IMR-90 (cell line): ENCODE measurements at regions not wholly inside any gene's neighbourhood (a gene's known extent, or its start where the extent isn't known, plus 50 kb on each side); places are given as distances from the start of the nearest gene placed in this dataset.

Experiments
- ATAC-seq: fragments of 200-7000 bp; cut with Tn5 transposase; 2 replicates; pipeline ENCODE4 v1.9.1; 2020; ENCODE audit warnings: low read depth, mild to moderate bottlenecking, moderate library complexity
- BruUV-seq: library from RNA; stranded (reverse); fragments of 400-500 nt; replicated peaks from 2 replicates; lab custom pipeline; 2021; lab: Mats Ljungman, UMichigan
- CTCF ChIA-PET: fragments of 300-600 bp; formaldehyde crosslinking; extraction: SDS; loops from one replicate; lab custom pipeline; 2021; ENCODE audit warnings: antibody characterized with exemption; lab: Yijun Ruan, JAX
- POLR2A ChIA-PET: fragments of 300-600 bp; sonication (Branson Sonifier 250); formaldehyde crosslinking; loops from one replicate; lab custom pipeline; 2022; ENCODE audit warnings: antibody characterized with exemption; ENCODE audit not compliant: unreplicated experiment; lab: Charles Lee
- DNase-seq: peaks from one replicate; pipeline ENCODE4 v3.0.0; 2013
- H2AFZ ChIP-seq: replicated peaks from 2 replicates; pipeline ENCODE3; 2013; ENCODE audit warnings: low read length, mild to moderate bottlenecking; ENCODE audit not compliant: poor library complexity
- H2AK5ac ChIP-seq: 2 replicates; pipeline ENCODE4 v1.6.1; 2013; ENCODE audit warnings: low read depth, low read length, inconsistent platforms
- H2AK9ac ChIP-seq: replicated peaks from 2 replicates; pipeline ENCODE3; 2013; ENCODE audit warnings: mild to moderate bottlenecking, low read depth, low read length, moderate library complexity; ENCODE audit not compliant: poor library complexity
- H2BK120ac ChIP-seq: 2 replicates; pipeline ENCODE4 v1.6.1; 2013; ENCODE audit warnings: low read depth, low read length, inconsistent platforms
- H2BK15ac ChIP-seq: 3 replicates; pipeline ENCODE4 v1.6.1; 2013; ENCODE audit warnings: low read depth, low read length, inconsistent platforms
- H2BK20ac ChIP-seq: 2 replicates; pipeline ENCODE4 v1.6.1; 2013; ENCODE audit warnings: low read depth, mild to moderate bottlenecking, inconsistent platforms, low read length, moderate library complexity
- H2BK5ac ChIP-seq: 2 replicates; pipeline ENCODE4 v1.6.1; 2013; ENCODE audit warnings: mild to moderate bottlenecking, low read depth, low read length, inconsistent platforms; ENCODE audit not compliant: poor library complexity, severe bottlenecking
- H3K14ac ChIP-seq: replicated peaks from 2 replicates; pipeline ENCODE4 v1.6.1; 2013; ENCODE audit warnings: low read depth, low read length, inconsistent platforms
- H3K18ac ChIP-seq: 2 replicates; pipeline ENCODE4 v1.6.1; 2013; ENCODE audit warnings: low read depth, low read length, control low read depth
- H3K23ac ChIP-seq: 2 replicates; pipeline ENCODE4 v1.6.1; 2013; ENCODE audit warnings: low read depth, low read length, inconsistent platforms
- H3K27ac ChIP-seq: 2 replicates; pipeline ENCODE4 v1.5.1; 2013; ENCODE audit warnings: mild to moderate bottlenecking, control low read depth, low read length; ENCODE audit not compliant: insufficient read depth
- H3K27me3 ChIP-seq: 2 replicates; pipeline ENCODE4 v1.6.1; 2013; ENCODE audit warnings: low read length; ENCODE audit not compliant: control insufficient read depth, insufficient read depth
- H3K36me3 ChIP-seq: 2 replicates; pipeline ENCODE4 v1.6.1; 2013; ENCODE audit warnings: low read length, mixed read lengths; ENCODE audit not compliant: control insufficient read depth, insufficient read depth
- H3K4ac ChIP-seq: 2 replicates; pipeline ENCODE4 v1.6.1; 2013; ENCODE audit warnings: low read depth, low read length, inconsistent platforms
- H3K4me1 ChIP-seq: 2 replicates; pipeline ENCODE4 v1.6.1; 2013; ENCODE audit warnings: low read length, mixed read lengths; ENCODE audit not compliant: control insufficient read depth, insufficient read depth
- H3K4me2 ChIP-seq: 2 replicates; pipeline ENCODE4 v1.6.1; 2013; ENCODE audit warnings: low read depth, mild to moderate bottlenecking, control low read depth, low read length, moderate library complexity
- H3K4me3 ChIP-seq: 2 replicates; pipeline ENCODE4 v1.5.1; 2013; ENCODE audit warnings: low read depth, mild to moderate bottlenecking, control low read depth, low read length, moderate library complexity; ENCODE audit not compliant: insufficient read depth
- H3K56ac ChIP-seq: 2 replicates; pipeline ENCODE4 v1.6.1; 2013; ENCODE audit warnings: low read length, inconsistent platforms; ENCODE audit not compliant: insufficient read depth; ENCODE audit errors: extremely low read depth
- H3K79me1 ChIP-seq, 2 experiments: 2 replicates each; pipeline ENCODE4 v1.6.1; 2013; ENCODE audit warnings: low read length in 2 of 2, inconsistent platforms in 1 of 2, low read depth in 1 of 2
- H3K9ac ChIP-seq: 2 replicates; pipeline ENCODE4 v1.6.1; 2013; ENCODE audit warnings: low read depth, low read length, control low read depth
- H3K9me1 ChIP-seq: 2 replicates; pipeline ENCODE4 v1.6.1; 2013; ENCODE audit warnings: low read length, inconsistent platforms; ENCODE audit not compliant: insufficient read depth
- H3K9me3 ChIP-seq: 2 replicates; pipeline ENCODE4 v1.6.1; 2013; ENCODE audit warnings: low read length; ENCODE audit not compliant: control insufficient read depth, insufficient read depth
- H4K20me1 ChIP-seq: 2 replicates; pipeline ENCODE4 v1.6.1; 2013; ENCODE audit warnings: low read length, inconsistent platforms; ENCODE audit not compliant: insufficient read depth
- H4K5ac ChIP-seq: 2 replicates; pipeline ENCODE4 v1.6.1; 2013; ENCODE audit warnings: mild to moderate bottlenecking, low read depth, low read length, control low read depth
- H4K8ac ChIP-seq, 2 experiments: 2 replicates each; pipeline ENCODE4 v1.6.1; 2013; ENCODE audit warnings: low read depth in 2 of 2, low read length in 2 of 2, control low read depth in 1 of 2, inconsistent platforms in 1 of 2
- H4K91ac ChIP-seq: 2 replicates; pipeline ENCODE4 v1.6.1; 2013; ENCODE audit warnings: low read depth, low read length, inconsistent platforms; ENCODE audit not compliant: insufficient read depth
- BHLHE40 ChIP-seq: fragments of 150-350 bp; IDR thresholded peaks from 2 replicates; pipeline ENCODE4 v1.6.1; 2016; ENCODE audit warnings: mild to moderate bottlenecking, low read depth, low read length
- CHD1 ChIP-seq: IDR thresholded peaks from 2 replicates; pipeline ENCODE4 v1.6.1; 2012; ENCODE audit warnings: low read depth, low read length, improper control_type of control experiment
- CTCF ChIP-seq: conservative IDR thresholded peaks from 2 replicates; pipeline ENCODE4 v1.5.1; 2012; ENCODE audit warnings: mild to moderate bottlenecking, low read depth, low read length, improper control_type of control experiment
- MXI1 ChIP-seq: IDR thresholded peaks from 2 replicates; pipeline ENCODE4 v1.6.1; 2012; ENCODE audit warnings: low read depth, mild to moderate bottlenecking, low read length, moderate library complexity, borderline replicate concordance
- NFE2L2 ChIP-seq: fragments of 150-350 bp; IDR thresholded peaks from 2 replicates; pipeline ENCODE4 v1.6.1; 2016; ENCODE audit warnings: low read depth, mild to moderate bottlenecking, low read length
- POLR2A ChIP-seq: IDR thresholded peaks from 2 replicates; pipeline ENCODE4 v1.6.1; 2012; ENCODE audit warnings: mild to moderate bottlenecking, low read depth, low read length
- WGBS, 2 experiments: methylation state at CpG; one replicate each; pipeline versions ENCODE4 v1.1.5 to v1.1.7; 2013; ENCODE audit warnings: missing lambda C conversion rate in 2 of 2; ENCODE audit not compliant: insufficient read length in 1 of 2; ENCODE audit errors: extremely low coverage in 2 of 2; 5-methylcytosine and 5-hydroxymethylcytosine counted together
- dilution Hi-C: fragments of 300-500 bp; cut with HindIII; formaldehyde crosslinking; loops from one replicate; pipeline ENCODE4 v1.14.3; 2018; ENCODE audit warnings: low sequenced_read_pairs; ENCODE audit not compliant: unreplicated experiment
- in situ Hi-C: fragments of 300-500 bp; cut with MboI; formaldehyde crosslinking; loops from 3 replicates; pipeline ENCODE4 v1.14.3; 2019; ENCODE audit warnings: low sequenced_read_pairs, inconsistent platforms, mixed read lengths
- intact Hi-C: fragments of 100-400 bp; cut with micrococcal nuclease; formaldehyde crosslinking; loops from 2 replicates; pipeline ENCODE4 v1.10.0; 2022

GRCh38 chr14:48568688-48569087 is 893.3 kb upstream of the MDGA2 start:
- ATAC-seq = peak; percentile 80
- BruUV-seq = no TSS peak

More at GRCh38 chr14:48568688-48569087, 893.3 kb upstream of the MDGA2 start:
- H3K27ac ChIP-seq = no peak overlapping the region
- no peak overlapping the region for H3K4me3 ChIP-seq
- intact Hi-C loops (no loop called here), in situ Hi-C loops (no loop called here), dilution Hi-C loops (no loop called here)
- no peak overlapping the region for H3K23ac ChIP-seq
- H3K18ac ChIP-seq = no peak overlapping the region; the same call in 1 of the 2 replicates
- H2BK120ac ChIP-seq = no peak overlapping the region
- no peak overlapping the region for H3K4me2 ChIP-seq
- no peaks in the 10 kb centered on the region for H3K4me1 ChIP-seq
- no peaks in the 10 kb centered on the region for H3K36me3 ChIP-seq
- H2BK20ac ChIP-seq = no peak overlapping the region
- H4K20me1 ChIP-seq = no peaks in the 10 kb centered on the region
- TF ChIP-seq CHD1 = no peak
- TF ChIP-seq NFE2L2 = no peak
- no peak for TF ChIP-seq CTCF
- TF ChIP-seq POLR2A = no peak
- TF ChIP-seq MXI1 = no peak
- TF ChIP-seq BHLHE40 = no peak
- no CpG with 5 or more reads among the region's 2 CpGs for WGBS, 2 experiments
- H4K5ac ChIP-seq = no peak overlapping the region
- H3K14ac ChIP-seq = no peak overlapping the region
- no peaks in the 10 kb centered on the region for H3K79me1 ChIP-seq
- no peak overlapping the region for H2AK5ac ChIP-seq
- no peak overlapping the region for H2BK5ac ChIP-seq
- H2AFZ ChIP-seq = no peak overlapping the region
- no peaks in the 10 kb centered on the region; the same call in 1 of the 2 replicates for H3K9me3 ChIP-seq
- H3K9me1 ChIP-seq = no peaks in the 10 kb centered on the region
- ChIA-PET CTCF (no interaction called here), POLR2A (no interaction called here)
- H3K27me3 ChIP-seq = no peaks in the 10 kb centered on the region
- H3K9ac ChIP-seq = no peak overlapping the region
- DNase-seq = peak; percentile 47
- no peak overlapping the region for H3K56ac ChIP-seq
- no peak overlapping the region for H4K91ac ChIP-seq
- H4K8ac ChIP-seq = no peak overlapping the region
- no peak overlapping the region for H2BK15ac ChIP-seq
- H2AK9ac ChIP-seq = no peak overlapping the region
- no peak overlapping the region for H3K4ac ChIP-seq
